ENCODE measurements at regions not wholly inside any gene's neighbourhood (a gene's known extent, or its start where the extent isn't known, plus 50 kb on each side); places are given as distances from the start of the nearest gene placed in this dataset.

DNA sequence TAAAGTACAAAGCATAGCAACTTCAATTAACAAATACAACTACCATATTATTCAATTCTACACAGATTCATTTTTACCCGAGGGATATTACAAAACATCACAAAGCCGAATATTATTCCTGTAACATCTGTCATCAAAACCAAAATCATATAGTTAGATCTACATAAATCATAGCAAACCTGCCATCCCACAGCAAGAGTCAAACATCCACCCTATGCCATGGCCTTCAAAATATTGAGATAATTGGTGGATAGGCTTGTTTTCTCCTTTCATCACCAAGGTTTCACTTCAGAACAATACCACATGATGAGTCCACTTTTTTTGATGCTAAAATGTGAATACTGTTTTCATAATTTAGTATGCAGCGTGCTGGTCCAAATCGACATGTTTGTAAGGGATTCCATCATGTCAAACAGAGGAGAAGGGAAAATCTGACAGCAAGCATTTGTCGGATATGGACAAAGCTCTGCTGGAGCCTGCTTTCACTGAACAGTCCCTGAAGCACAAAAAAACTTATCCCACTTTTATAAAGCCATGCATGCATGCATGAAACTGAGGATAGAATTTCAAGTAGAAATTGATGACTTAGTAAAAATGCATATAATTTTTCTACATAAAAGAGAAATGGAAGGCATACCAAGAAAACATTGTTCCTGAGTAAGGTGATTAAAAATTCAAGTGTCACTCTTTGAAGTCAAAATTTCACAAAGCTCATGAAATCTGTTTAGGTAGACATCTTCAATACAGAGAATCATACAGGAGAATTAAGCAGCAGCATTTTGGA lies 494.1 kb downstream of the HACE1 start:
- TF ChIP-seq TAF1 (IDR thresholded peaks at IDR 0.05; ENCODE audit: borderline replicate concordance, low read depth, low read length) (no peak), CTCF (IDR thresholded peaks at IDR 0.05) (no peak), POLR2AphosphoS5 (IDR thresholded peaks at IDR 0.05; ENCODE audit: low read depth, low read length) (no peak), MAX (IDR thresholded peaks at IDR 0.05; ENCODE audit: low read depth) (no peak), YY1 (IDR thresholded peaks at IDR 0.05; ENCODE audit: low read depth) (no peak), JUND (IDR thresholded peaks at IDR 0.05) (no peak)
- TF ChIP-seq, protein P1, sequence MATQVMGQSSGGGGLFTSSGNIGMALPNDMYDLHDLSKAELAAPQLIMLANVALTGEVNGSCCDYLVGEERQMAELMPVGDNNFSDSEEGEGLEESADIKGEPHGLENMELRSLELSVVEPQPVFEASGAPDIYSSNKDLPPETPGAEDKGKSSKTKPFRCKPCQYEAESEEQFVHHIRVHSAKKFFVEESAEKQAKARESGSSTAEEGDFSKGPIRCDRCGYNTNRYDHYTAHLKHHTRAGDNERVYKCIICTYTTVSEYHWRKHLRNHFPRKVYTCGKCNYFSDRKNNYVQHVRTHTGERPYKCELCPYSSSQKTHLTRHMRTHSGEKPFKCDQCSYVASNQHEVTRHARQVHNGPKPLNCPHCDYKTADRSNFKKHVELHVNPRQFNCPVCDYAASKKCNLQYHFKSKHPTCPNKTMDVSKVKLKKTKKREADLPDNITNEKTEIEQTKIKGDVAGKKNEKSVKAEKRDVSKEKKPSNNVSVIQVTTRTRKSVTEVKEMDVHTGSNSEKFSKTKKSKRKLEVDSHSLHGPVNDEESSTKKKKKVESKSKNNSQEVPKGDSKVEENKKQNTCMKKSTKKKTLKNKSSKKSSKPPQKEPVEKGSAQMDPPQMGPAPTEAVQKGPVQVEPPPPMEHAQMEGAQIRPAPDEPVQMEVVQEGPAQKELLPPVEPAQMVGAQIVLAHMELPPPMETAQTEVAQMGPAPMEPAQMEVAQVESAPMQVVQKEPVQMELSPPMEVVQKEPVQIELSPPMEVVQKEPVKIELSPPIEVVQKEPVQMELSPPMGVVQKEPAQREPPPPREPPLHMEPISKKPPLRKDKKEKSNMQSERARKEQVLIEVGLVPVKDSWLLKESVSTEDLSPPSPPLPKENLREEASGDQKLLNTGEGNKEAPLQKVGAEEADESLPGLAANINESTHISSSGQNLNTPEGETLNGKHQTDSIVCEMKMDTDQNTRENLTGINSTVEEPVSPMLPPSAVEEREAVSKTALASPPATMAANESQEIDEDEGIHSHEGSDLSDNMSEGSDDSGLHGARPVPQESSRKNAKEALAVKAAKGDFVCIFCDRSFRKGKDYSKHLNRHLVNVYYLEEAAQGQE (IDR thresholded peaks at IDR 0.05; ENCODE audit: low read depth, low read length): no peak
